ENCODE measurements at regions not wholly inside any gene's neighbourhood (a gene's known extent, or its start where the extent isn't known, plus 50 kb on each side); places are given as distances from the start of the nearest gene placed in this dataset.

DNA sequence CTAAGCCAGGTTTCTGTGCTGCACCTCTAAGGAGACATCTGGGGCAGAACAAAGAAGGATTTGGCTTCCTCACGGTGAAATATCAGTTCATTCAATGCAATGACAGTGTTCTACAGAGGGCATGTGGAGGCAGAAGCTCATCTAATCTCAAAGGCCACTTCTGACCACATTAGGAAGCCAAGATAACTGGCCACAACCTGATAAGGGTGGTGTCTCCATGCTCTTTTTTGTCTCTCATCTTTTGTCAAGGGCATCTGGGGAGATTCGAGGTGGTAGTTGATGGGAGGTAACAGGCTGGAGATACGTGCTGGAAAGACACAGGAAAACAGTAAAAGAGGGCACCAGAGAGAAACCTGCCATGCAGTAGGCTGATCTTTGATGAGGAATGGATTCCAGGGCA lies 303.9 kb downstream of the LRATD1 start:
- H4K20me1 ChIP-seq = no peaks in the 10 kb centered on the region
- no peaks in the 10 kb centered on the region for H3K36me3 ChIP-seq
- no peaks in the 10 kb centered on the region for H3K27me3 ChIP-seq
- no peak for TF ChIP-seq Cebpa-rat (IDR thresholded peaks at IDR 0.05)
- peaks cover 6 to 16% (median 10%) of the 10 kb centered on the region in 11 experiments; a peak in 18 of 22 replicates for H3K9me3 ChIP-seq (replicated peaks in 1 of 11)
- H3K4me2 ChIP-seq = no peak overlapping the region
- no peak overlapping the region for H3K27ac ChIP-seq
- no peaks in the 10 kb centered on the region for H3K4me1 ChIP-seq
- no peak overlapping the region for H3K9ac ChIP-seq
- no peak overlapping the region for H3K4me3 ChIP-seq

DNA sequence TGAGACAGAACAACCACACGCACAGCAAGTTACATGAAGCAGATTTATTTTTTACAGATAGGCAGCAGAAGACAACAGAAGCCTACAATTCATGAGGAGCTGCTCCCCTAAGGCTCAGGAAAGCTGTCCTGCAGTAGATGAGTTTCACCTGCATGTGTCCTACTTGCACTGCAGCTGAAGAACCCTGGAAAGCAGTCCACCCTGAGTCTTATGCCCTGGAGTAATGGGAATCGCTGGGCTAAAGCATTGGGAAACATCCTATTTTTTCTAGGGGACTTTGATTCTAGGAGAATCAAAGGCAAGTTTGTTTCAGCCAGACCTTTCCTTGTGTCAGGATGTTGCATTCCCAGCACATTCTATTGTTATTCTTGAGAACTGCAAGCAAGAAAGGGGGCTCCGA lies 304.8 kb downstream of the LRATD1 start:
- Histone ChIP-seq H3K9ac (no peak overlapping the region), H3K9me3 (replicated peaks in 1 of 11) (peaks cover 6 to 16% (median 10%) of the 10 kb centered on the region in 11 experiments; a peak in 18 of 22 replicates)
- TF ChIP-seq Cebpa-rat (IDR thresholded peaks at IDR 0.05) = no peak

DNA sequence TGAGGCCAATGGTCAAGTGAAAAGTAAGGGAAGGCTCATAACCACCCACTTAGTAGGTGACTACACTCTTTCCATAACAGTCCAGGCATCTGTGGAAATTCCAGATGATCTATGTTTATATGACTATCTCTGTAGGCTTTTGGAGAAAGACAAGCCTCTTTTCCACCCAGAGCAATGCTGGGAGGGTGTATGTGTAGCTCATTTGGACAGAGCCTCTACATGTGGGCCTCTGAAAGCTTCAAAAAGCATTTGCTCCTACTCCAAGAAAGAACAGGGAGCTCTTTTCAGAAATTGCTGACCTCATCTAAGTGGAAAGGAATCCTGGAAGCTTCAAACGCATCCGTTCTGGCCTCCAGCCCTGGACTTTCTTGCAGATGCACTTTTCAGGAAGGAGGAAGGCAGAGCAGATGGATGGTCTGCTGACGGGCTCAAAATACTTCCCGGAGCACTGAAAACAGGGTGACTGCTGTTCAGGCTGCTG lies 308.7 kb downstream of the LRATD1 start:
- Histone ChIP-seq H3K9me3 (replicated peaks in 1 of 11) (peaks cover 8 to 30% (median 15%) of the 10 kb centered on the region in 11 experiments; a peak in 18 of 22 replicates), H4K20me1 (no peaks in the 10 kb centered on the region), H3K9ac (no peak overlapping the region), H3K36me3 (no peaks in the 10 kb centered on the region), H3K4me1 (no peaks in the 10 kb centered on the region), H3K4me3 (no peak overlapping the region), H3K4me2 (no peak overlapping the region), H3K27me3 (no peaks in the 10 kb centered on the region), H3K27ac (no peak overlapping the region)
- no peak for TF ChIP-seq Cebpa-rat (IDR thresholded peaks at IDR 0.05)

More for the DNA sequence above, 304.8 kb downstream of the LRATD1 start:
- Histone ChIP-seq H3K4me2 (no peak overlapping the region), H3K27ac (no peak overlapping the region), H3K36me3 (no peaks in the 10 kb centered on the region), H3K4me1 (no peaks in the 10 kb centered on the region), H4K20me1 (no peaks in the 10 kb centered on the region), H3K27me3 (no peaks in the 10 kb centered on the region), H3K4me3 (no peak overlapping the region)

DNA sequence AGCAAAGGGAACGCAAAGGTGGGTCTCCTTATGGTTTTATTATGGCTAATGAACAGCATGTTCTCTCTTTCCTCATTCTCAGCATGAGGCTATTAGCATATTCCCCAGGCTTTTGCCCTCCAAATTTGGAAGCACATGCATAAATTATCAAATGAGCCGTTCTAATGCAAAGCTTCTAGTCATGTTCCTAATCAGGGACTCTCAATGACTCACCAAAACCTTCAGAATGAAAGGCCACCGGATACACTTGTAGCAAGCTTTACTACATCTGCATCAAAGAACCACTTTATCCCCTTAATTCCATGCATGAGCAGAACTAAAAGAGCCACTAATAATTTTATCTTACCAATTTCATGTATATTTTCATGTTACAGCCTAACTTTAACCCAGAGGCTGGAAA lies 310.5 kb downstream of the LRATD1 start:
- Histone ChIP-seq H3K4me1 (no peaks in the 10 kb centered on the region), H3K4me2 (no peak overlapping the region), H3K36me3 (no peaks in the 10 kb centered on the region), H3K4me3 (no peak overlapping the region), H3K9ac (no peak overlapping the region), H3K9me3 (replicated peaks in 1 of 11) (peaks cover 0 to 20% (median 6%) of the 10 kb centered on the region in 11 experiments; a peak in 7 of 22 replicates), H3K27ac (no peak overlapping the region), H3K27me3 (no peaks in the 10 kb centered on the region), H4K20me1 (no peaks in the 10 kb centered on the region)
- TF ChIP-seq Cebpa-rat (IDR thresholded peaks at IDR 0.05) = no peak

DNA sequence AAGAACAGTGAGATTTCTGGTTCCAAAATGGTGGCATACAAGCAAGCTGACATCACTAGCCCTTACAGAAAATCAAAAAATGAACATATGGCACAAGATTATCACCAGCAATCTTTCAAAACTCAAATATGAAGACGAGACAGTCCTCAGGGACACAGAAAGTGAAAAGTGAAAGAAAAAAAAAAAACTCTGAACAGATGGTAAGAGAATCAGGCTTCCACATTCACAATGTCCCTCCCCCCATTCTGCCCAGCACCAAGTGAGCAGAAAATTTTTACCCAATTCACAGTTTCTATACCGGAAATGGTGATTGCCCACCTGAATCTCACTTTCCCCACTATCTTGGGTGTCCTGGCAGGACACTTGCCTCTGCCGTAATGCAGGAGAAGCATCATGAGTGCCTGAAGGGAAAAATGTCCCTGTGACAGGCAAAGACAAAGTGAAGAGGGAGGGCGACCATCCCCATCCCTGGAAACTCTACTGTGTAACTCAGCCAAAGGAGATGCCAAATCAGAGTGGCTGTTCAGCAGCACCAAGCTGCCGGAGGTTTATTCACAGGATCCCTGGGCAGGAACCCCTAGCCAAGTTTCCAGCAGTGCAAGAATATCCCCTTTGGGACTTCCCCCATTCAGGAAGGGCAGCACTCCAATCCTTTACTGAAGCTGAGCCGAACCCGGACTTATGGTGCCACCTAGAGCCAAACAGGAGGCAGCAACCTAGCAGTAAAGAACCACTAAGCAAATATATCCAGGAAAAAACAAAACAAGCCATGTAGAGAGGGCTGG lies 312.2 kb downstream of the LRATD1 start:
- Histone ChIP-seq H3K27me3 (no peaks in the 10 kb centered on the region), H3K36me3 (no peaks in the 10 kb centered on the region), H3K9ac (no peak overlapping the region), H3K4me3 (no peak overlapping the region), H3K9me3 (replicated peaks in 1 of 11) (peaks cover 0 to 20% (median 6%) of the 10 kb centered on the region in 11 experiments; a peak in 7 of 22 replicates), H3K4me2 (no peak overlapping the region), H4K20me1 (no peaks in the 10 kb centered on the region), H3K4me1 (no peaks in the 10 kb centered on the region), H3K27ac (no peak overlapping the region)
- no peak for TF ChIP-seq Cebpa-rat (IDR thresholded peaks at IDR 0.05)

DNA sequence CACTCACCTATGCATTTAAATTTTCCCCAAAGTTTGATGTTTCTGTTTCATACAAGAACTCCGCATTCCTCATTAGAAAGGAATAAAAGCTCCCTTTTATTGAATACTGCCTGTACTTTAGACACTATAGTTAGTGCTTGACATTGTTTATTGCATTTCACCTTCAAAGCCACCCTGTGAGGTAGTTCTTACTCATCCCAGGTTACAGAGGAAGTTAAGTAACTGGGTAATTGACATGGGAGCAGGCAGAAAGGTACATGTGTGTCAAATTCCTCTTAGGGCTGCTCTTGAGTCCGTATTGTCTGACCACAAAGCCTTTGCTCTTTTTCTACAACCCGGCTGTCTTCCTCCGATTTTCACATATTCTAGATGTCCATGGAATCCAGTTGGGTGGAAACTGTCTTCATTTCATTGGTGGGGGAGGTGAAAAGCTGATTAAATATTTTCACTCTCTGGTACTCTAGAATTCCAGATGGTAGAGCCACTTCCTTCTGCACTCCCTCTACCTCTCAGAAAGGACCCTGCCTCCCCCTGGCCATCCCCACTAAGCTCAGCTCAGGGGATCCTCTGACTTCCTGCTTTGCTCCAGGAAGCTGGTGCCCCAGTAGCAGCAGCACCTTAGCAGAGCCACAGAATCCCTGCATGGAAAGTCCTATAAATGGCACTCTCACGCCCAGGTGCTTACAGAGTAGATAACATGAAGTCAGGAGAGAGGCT lies 319.2 kb downstream of the LRATD1 start:
- no peak for TF ChIP-seq Cebpa-rat (IDR thresholded peaks at IDR 0.05)
- no peak overlapping the region; a peak in 1 of 22 replicates for H3K4me2 ChIP-seq

DNA sequence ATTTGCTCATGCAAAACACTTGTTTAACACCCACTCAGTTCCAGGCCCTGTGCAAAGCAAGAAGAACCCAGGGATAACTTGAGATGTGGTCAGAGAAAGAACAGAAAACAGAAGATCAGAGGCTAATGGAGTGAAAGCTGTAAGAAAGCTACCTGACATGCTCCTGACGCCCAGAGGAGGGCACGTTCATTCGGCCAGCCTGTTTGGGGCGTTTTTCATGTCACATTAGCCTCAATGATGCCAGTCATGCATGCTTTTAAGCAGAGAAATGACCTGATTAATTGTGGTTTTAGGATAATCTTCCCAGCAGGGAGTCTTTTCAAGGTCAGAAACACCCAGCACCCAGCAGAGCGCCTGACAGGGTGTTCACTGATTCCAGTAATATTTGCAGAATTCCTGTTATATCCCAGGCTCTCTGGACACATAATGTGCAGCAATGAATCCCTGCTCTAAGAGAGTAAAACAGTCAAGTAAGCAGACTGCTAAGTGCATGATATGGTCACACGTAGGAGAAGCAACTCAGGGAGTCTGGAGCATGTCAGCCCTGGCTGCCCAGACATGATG lies 320.0 kb downstream of the LRATD1 start:
- TF ChIP-seq Cebpa-rat (IDR thresholded peaks at IDR 0.05) = no peak
- Histone ChIP-seq H3K27ac (no peak overlapping the region), H3K4me3 (no peak overlapping the region)

More for the DNA sequence above, 319.2 kb downstream of the LRATD1 start:
- no peak overlapping the region for H3K9ac ChIP-seq
- no peak overlapping the region for H3K4me3 ChIP-seq
- H3K27me3 ChIP-seq = no peaks in the 10 kb centered on the region
- no peak overlapping the region for H3K27ac ChIP-seq
- no peaks in the 10 kb centered on the region for H3K4me1 ChIP-seq
- H3K36me3 ChIP-seq = no peaks in the 10 kb centered on the region
- peaks cover 0 to 17% (median 4%) of the 10 kb centered on the region in 11 experiments; a peak in 9 of 22 replicates for H3K9me3 ChIP-seq (replicated peaks in 1 of 11)
- no peaks in the 10 kb centered on the region for H4K20me1 ChIP-seq

DNA sequence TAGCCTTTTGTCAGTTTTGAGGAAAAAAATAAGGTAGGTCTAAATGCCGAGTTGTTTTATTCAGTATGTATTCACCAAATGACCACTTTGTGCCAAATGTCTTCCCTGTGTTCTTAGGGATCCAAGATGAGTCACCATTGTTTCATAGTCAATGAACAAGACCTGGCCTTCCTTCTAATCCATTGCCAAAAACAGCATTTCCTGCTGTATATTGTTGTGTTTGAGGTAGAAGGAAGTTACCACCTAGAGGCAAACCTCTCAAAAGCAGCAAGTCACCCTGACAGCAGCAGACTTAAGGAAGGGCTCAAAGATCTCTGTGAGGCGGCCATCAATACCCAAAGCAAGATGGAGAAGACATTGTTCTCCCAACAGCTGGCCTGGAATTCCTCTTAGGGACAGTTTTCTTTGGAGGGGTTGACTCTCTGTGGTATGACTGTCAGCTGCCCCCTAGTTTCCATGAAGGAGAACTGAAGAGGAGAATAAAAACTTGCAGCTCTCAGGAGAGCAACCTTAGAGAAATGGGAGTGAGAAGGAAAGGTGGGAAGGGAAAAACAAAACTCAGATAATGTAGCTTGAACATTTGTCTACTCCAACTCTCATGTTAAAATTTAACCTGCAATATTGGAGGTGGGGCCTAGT lies 328.3 kb downstream of the LRATD1 start:
- Histone ChIP-seq H3K27ac (no peak overlapping the region), H3K36me3 (no peaks in the 10 kb centered on the region), H3K27me3 (no peaks in the 10 kb centered on the region), H3K9ac (no peak overlapping the region), H3K4me1 (no peaks in the 10 kb centered on the region), H3K9me3 (replicated peaks in 1 of 11) (peaks cover 0 to 11% (median 5%) of the 10 kb centered on the region in 11 experiments; a peak in 9 of 22 replicates), H3K4me3 (no peak overlapping the region), H3K4me2 (no peak overlapping the region), H4K20me1 (no peaks in the 10 kb centered on the region)
- TF ChIP-seq Cebpa-rat (IDR thresholded peaks at IDR 0.05) = no peak

More for the DNA sequence above, 320.0 kb downstream of the LRATD1 start:
- Histone ChIP-seq H3K27me3 (no peaks in the 10 kb centered on the region), H3K4me2 (no peak overlapping the region), H3K4me1 (no peaks in the 10 kb centered on the region), H4K20me1 (no peaks in the 10 kb centered on the region), H3K9me3 (replicated peaks in 1 of 11) (peaks cover 0 to 19% (median 5%) of the 10 kb centered on the region in 11 experiments; a peak in 9 of 22 replicates), H3K9ac (no peak overlapping the region), H3K36me3 (no peaks in the 10 kb centered on the region)

DNA sequence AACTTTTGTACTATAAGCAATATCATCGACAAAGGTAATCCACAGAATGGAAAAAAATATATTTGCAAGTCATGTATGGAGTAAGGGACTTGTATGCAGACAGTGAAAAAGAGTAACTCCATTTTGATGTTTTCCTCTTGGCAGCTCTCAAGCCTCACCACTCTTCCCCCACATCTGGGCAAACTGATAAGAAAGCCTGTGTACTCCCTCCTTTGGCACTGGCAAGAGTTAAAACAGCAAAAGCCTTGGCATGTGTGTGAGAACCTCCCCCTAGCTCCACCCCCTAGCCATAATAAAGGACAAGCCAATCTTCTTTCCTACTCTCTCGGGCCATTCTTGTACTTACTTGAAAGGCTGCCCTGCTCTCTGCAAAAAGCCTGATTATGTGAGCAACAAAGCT lies 335.2 kb downstream of the LRATD1 start:
- Histone ChIP-seq H3K36me3 (no peaks in the 10 kb centered on the region), H3K27me3 (no peaks in the 10 kb centered on the region), H3K9ac (no peak overlapping the region), H3K27ac (no peak overlapping the region), H3K4me1 (no peaks in the 10 kb centered on the region), H4K20me1 (no peaks in the 10 kb centered on the region), H3K9me3 (replicated peaks in 1 of 11) (no peaks in the 10 kb centered on the region), H3K4me2 (no peak overlapping the region), H3K4me3 (no peak overlapping the region)
- no peak for TF ChIP-seq Cebpa-rat (IDR thresholded peaks at IDR 0.05)
